ENCODE measurements at regions not wholly inside any gene's neighbourhood (a gene's known extent, or its start where the extent isn't known, plus 50 kb on each side); places are given as distances from the start of the nearest gene placed in this dataset.

- no peaks in the 10 kb centered on the region for H3K36me3 Mint-ChIP-seq (ENCODE audit: low read depth, unreplicated experiment)
- H3K4me3 Mint-ChIP-seq (ENCODE audit: unreplicated experiment) = no peak overlapping the region
- no peaks in the 10 kb centered on the region for H3K4me1 ChIP-seq (ENCODE audit: insufficient read depth, low read length)
- no peaks in the 10 kb centered on the region for H3K9me3 Mint-ChIP-seq (ENCODE audit: unreplicated experiment)
- H3K27ac Mint-ChIP-seq (ENCODE audit: unreplicated experiment) = no peak overlapping the region
- DNase-seq (ENCODE audit: low read depth) (no peak), FAIRE-seq (no peak)
- H3K27ac ChIP-seq (ENCODE audit: low read depth, low read length) = no peak overlapping the region
- H3K27me3 ChIP-seq (ENCODE audit: insufficient read depth, low read length) = no peaks in the 10 kb centered on the region
- H3K9ac ChIP-seq (ENCODE audit: low read length) = no peak overlapping the region
- no peak overlapping the region for H2AFZ ChIP-seq (ENCODE audit: low read depth, low read length)
- H3K9me3 ChIP-seq (ENCODE audit: insufficient read depth, low read depth, low read length) = no peaks in the 10 kb centered on the region
- no peak overlapping the region for H3K4me2 ChIP-seq (ENCODE audit: low read length)
- no peaks in the 10 kb centered on the region for H3K4me1 Mint-ChIP-seq (ENCODE audit: low read depth, unreplicated experiment)
- no peaks in the 10 kb centered on the region for H3K36me3 ChIP-seq (ENCODE audit: insufficient read depth, low read length)
- H4K20me1 ChIP-seq (ENCODE audit: insufficient read depth, low read length) = no peaks in the 10 kb centered on the region
- H3K79me2 ChIP-seq (ENCODE audit: insufficient read depth, low read length) = no peaks in the 10 kb centered on the region
- H3K27me3 Mint-ChIP-seq (ENCODE audit: low read depth, unreplicated experiment) = no peaks in the 10 kb centered on the region
- no peak overlapping the region for H3K4me3 ChIP-seq (ENCODE audit: insufficient read depth, low read depth, low read length)
- TF ChIP-seq CTCF (IDR thresholded peaks at IDR 0.05; ENCODE audit: insufficient read depth, low read depth, low read length) (no peak), EZH2 (IDR thresholded peaks at IDR 0.05; ENCODE audit: insufficient read depth, low read length) (no peak)
Measured at GRCh38 chr5:97877588-97877987, 694.5 kb upstream of the RIOK2 start.

- H3K4me2 ChIP-seq (ENCODE audit: low read length) = no peak overlapping the region
- no peak overlapping the region for H3K27ac Mint-ChIP-seq (ENCODE audit: unreplicated experiment)
- no peaks in the 10 kb centered on the region for H3K27me3 Mint-ChIP-seq (ENCODE audit: low read depth, unreplicated experiment)
- no peak overlapping the region for H3K27ac ChIP-seq (ENCODE audit: low read depth, low read length)
- H2AFZ ChIP-seq (ENCODE audit: low read depth, low read length) = no peak overlapping the region
- TF ChIP-seq CTCF (IDR thresholded peaks at IDR 0.05; ENCODE audit: insufficient read depth, low read depth, low read length) = no peak
- TF ChIP-seq EZH2 (IDR thresholded peaks at IDR 0.05; ENCODE audit: insufficient read depth, low read length) = no peak
- H3K27me3 ChIP-seq (ENCODE audit: insufficient read depth, low read length) = no peaks in the 10 kb centered on the region
- H3K79me2 ChIP-seq (ENCODE audit: insufficient read depth, low read length) = no peaks in the 10 kb centered on the region
- no peak for FAIRE-seq
- no peaks in the 10 kb centered on the region for H3K36me3 ChIP-seq (ENCODE audit: insufficient read depth, low read length)
- peaks cover 3% of the 10 kb centered on the region for H3K9me3 Mint-ChIP-seq (ENCODE audit: unreplicated experiment)
- H3K9me3 ChIP-seq (ENCODE audit: insufficient read depth, low read depth, low read length) = no peaks in the 10 kb centered on the region
- H4K20me1 ChIP-seq (ENCODE audit: insufficient read depth, low read length) = no peaks in the 10 kb centered on the region
- DNase-seq (ENCODE audit: low read depth) = no peak
- H3K4me1 Mint-ChIP-seq (ENCODE audit: low read depth, unreplicated experiment) = no peaks in the 10 kb centered on the region
- H3K4me3 ChIP-seq (ENCODE audit: insufficient read depth, low read depth, low read length) = no peak overlapping the region
- H3K4me1 ChIP-seq (ENCODE audit: insufficient read depth, low read length) = no peaks in the 10 kb centered on the region
- no peaks in the 10 kb centered on the region for H3K36me3 Mint-ChIP-seq (ENCODE audit: low read depth, unreplicated experiment)
- H3K4me3 Mint-ChIP-seq (ENCODE audit: unreplicated experiment) = no peak overlapping the region
- H3K9ac ChIP-seq (ENCODE audit: low read length) = no peak overlapping the region
Measured at GRCh38 chr5:97888439-97888838, 705.4 kb upstream of the RIOK2 start.

GRCh38 chr5:97891971-97892370 lies 708.9 kb upstream of the RIOK2 start:
- H3K79me2 ChIP-seq (ENCODE audit: insufficient read depth, low read length) = no peaks in the 10 kb centered on the region
- no peak overlapping the region for H3K4me2 ChIP-seq (ENCODE audit: low read length)
- no peak for FAIRE-seq
- no peak for TF ChIP-seq CTCF (IDR thresholded peaks at IDR 0.05; ENCODE audit: insufficient read depth, low read depth, low read length)
- TF ChIP-seq EZH2 (IDR thresholded peaks at IDR 0.05; ENCODE audit: insufficient read depth, low read length) = no peak
- H3K36me3 ChIP-seq (ENCODE audit: insufficient read depth, low read length) = no peaks in the 10 kb centered on the region
- H3K4me3 Mint-ChIP-seq (ENCODE audit: unreplicated experiment) = no peak overlapping the region
- no peaks in the 10 kb centered on the region for H3K4me1 ChIP-seq (ENCODE audit: insufficient read depth, low read length)
- H3K27me3 Mint-ChIP-seq (ENCODE audit: low read depth, unreplicated experiment) = no peaks in the 10 kb centered on the region
- no peaks in the 10 kb centered on the region for H4K20me1 ChIP-seq (ENCODE audit: insufficient read depth, low read length)
- no peak overlapping the region for H2AFZ ChIP-seq (ENCODE audit: low read depth, low read length)
- peaks cover 7% of the 10 kb centered on the region for H3K9me3 Mint-ChIP-seq (ENCODE audit: unreplicated experiment)
- no peak overlapping the region for H3K27ac Mint-ChIP-seq (ENCODE audit: unreplicated experiment)
- no peaks in the 10 kb centered on the region for H3K9me3 ChIP-seq (ENCODE audit: insufficient read depth, low read depth, low read length)
- no peak overlapping the region for H3K4me3 ChIP-seq (ENCODE audit: insufficient read depth, low read depth, low read length)
- no peak for DNase-seq (ENCODE audit: low read depth)
- H3K27ac ChIP-seq (ENCODE audit: low read depth, low read length) = no peak overlapping the region
- H3K36me3 Mint-ChIP-seq (ENCODE audit: low read depth, unreplicated experiment) = no peaks in the 10 kb centered on the region
- no peaks in the 10 kb centered on the region for H3K4me1 Mint-ChIP-seq (ENCODE audit: low read depth, unreplicated experiment)
- H3K27me3 ChIP-seq (ENCODE audit: insufficient read depth, low read length) = no peaks in the 10 kb centered on the region
- no peak overlapping the region for H3K9ac ChIP-seq (ENCODE audit: low read length)
